Adrenal gland (tissue), 9 donors: ENCODE measurements at regions not wholly inside any gene's neighbourhood (a gene's known extent, or its start where the extent isn't known, plus 50 kb on each side); places are given as distances from the start of the nearest gene placed in this dataset.

Experiments
- DNase-seq, 7 donors: peaks; one replicate each; pipeline ENCODE4 v3.0.0-alpha.2; 2019 to 2020
- H3K27ac ChIP-seq, 5 donors: fragments of 200-600 bp; sonication (generic) in 4 of 5; 1 replicate in 3 of 5; 2 replicates in 2 of 5; pipeline versions ENCODE4 v1.5.1 to v1.8.0; 2016 to 2020; ENCODE audit warnings: mild to moderate bottlenecking in 1 of 5
- H3K27me3 ChIP-seq: fragments of 200-600 bp; 2 replicates; pipeline ENCODE4 v1.8.0; 2021
- H3K36me3 ChIP-seq, 2 donors: fragments of 200-600 bp; replicated peaks in 1 of 2; 1 replicate in 1 of 2; 2 replicates in 1 of 2; pipeline versions ENCODE4 v1.5.1 to v1.8.0; 2018 to 2022
- H3K4me1 ChIP-seq, 2 donors: fragments of 200-600 bp; replicated peaks in 1 of 2; 1 replicate in 1 of 2; 2 replicates in 1 of 2; pipeline versions ENCODE4 v1.5.1 to v1.8.0; 2018 to 2021
- H3K4me3 ChIP-seq, 4 donors: fragments of 200-600 bp; sonication (generic) in 3 of 4; one replicate each; pipeline ENCODE4 v1.5.1; 2016 to 2018
- H3K9me3 ChIP-seq, 3 donors: fragments of 200-600 bp; sonication (generic) in 1 of 3; replicated peaks in 1 of 3; 1 replicate in 2 of 3; 2 replicates in 1 of 3; pipeline versions ENCODE4 v1.5.1 to v1.8.0; 2016 to 2021
- POLR2A ChIP-seq, 2 donors: fragments of 450-650 bp; IDR thresholded peaks; one replicate each; pipeline ENCODE4 v1.6.1; 2017; ENCODE audit warnings: antibody characterized with exemption in 2 of 2, mild to moderate bottlenecking in 2 of 2, moderate library complexity in 1 of 2
- WGBS, 4 donors: extraction: QIAGEN DNeasy Blood & Tissue Kit in 2 of 4; methylation state at CpG; one replicate each; pipeline versions ENCODE4 v1.1.5 to v1.1.7; 2013 to 2017; 5-methylcytosine and 5-hydroxymethylcytosine counted together
- intact Hi-C, 2 donors: fragments of 100-400 bp; cut with DNase I; formaldehyde crosslinking; loops; one replicate each; pipeline versions ENCODE4 v1.14.1 to v1.15.0; 2022 to 2023
- TF ChIP-seq, protein P1 (sequence below), 6 experiments: fragments of 450-650 bp in 4 of 6; fragments of 200-600 bp in 2 of 6; sonication (generic) in 1 of 6; IDR thresholded peaks; 1 replicate in 5 of 6; 2 replicates in 1 of 6; pipeline versions ENCODE4 v1.5.1 to v1.8.0; 2016 to 2021; ENCODE audit warnings: antibody characterized with exemption in 6 of 6, mild to moderate bottlenecking in 2 of 6, moderate library complexity in 1 of 6
- donor health status: healthy with polysubstance abuse.
- donor health status: Bipolar disorder and iron deficiency.
- donor health status: DM: yes; HTN: yes; CAD: no.
- donor health status: DM: no; HTN: no; CAD: no.
- donor health status: DM: no; HTN: no; CAD: no.

DNA sequence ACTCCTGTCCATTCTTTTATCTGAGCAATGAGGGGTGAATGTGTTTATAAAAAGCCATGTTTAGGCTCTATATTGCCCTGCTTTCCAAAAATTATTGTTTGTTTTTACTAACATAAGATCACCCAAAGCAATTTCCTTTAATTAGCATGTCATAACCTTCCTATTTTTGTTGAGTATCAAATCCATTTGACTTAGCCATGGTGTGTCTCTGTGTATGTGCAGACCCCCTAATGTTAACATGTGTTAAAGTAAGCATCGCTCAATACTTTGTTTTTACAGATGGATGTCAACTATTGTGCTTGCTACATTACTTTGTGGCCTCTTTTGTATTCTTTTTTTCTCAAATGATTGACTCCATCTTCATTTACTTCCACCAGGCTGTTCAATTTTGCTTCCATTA, 585.4 kb downstream of the USP25 start:
- intact Hi-C loops, result no loop called here
- 91 to 100% (median 94%) methylated on average over 1 of the region's 1 CpG for WGBS, 4 donors
- no peaks in the 10 kb centered on the region for H3K9me3 ChIP-seq

DNA sequence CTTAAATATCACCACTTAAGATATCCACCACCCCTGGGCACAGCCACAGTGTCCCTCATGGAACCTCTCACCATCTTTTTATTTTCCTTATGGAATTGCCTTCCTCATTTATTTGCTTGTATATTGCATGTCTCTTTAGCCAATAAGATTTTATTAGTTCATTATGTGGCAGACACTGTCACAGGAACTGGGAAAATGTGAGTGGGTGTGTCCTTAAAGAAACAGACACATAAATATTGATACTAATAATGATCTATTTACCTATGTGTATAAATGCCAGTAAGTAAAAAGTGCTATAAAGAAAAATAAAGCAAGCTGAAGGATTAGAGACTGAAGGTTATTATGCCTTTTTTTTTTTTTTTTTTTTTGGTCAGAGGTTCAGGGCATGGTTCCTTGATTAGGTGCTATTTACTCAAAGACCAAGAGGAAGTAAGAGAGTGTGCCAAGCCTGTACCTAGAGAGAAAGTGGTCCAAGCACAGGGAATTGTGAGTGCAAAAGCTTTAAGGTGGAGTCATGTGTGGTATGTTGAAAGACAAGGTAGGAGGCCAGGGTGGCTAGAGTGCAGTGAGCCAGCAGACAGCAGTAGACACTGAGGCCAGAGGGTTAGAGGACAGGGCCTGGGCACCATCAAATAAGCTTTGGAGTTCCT, 589.0 kb downstream of the USP25 start:
- Histone ChIP-seq H3K36me3 (no peaks in the 10 kb centered on the region), H3K27ac (no peak overlapping the region), H3K9me3 (no peaks in the 10 kb centered on the region), H3K27me3 (no peaks in the 10 kb centered on the region), H3K4me1 (no peaks in the 10 kb centered on the region), H3K4me3 (no peak overlapping the region)
- intact Hi-C loops, result no loop called here
- DNase-seq, result no peak
- TF ChIP-seq, protein P1, sequence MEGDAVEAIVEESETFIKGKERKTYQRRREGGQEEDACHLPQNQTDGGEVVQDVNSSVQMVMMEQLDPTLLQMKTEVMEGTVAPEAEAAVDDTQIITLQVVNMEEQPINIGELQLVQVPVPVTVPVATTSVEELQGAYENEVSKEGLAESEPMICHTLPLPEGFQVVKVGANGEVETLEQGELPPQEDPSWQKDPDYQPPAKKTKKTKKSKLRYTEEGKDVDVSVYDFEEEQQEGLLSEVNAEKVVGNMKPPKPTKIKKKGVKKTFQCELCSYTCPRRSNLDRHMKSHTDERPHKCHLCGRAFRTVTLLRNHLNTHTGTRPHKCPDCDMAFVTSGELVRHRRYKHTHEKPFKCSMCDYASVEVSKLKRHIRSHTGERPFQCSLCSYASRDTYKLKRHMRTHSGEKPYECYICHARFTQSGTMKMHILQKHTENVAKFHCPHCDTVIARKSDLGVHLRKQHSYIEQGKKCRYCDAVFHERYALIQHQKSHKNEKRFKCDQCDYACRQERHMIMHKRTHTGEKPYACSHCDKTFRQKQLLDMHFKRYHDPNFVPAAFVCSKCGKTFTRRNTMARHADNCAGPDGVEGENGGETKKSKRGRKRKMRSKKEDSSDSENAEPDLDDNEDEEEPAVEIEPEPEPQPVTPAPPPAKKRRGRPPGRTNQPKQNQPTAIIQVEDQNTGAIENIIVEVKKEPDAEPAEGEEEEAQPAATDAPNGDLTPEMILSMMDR (IDR thresholded peaks at IDR 0.05), result no peak
- TF ChIP-seq POLR2A (IDR thresholded peaks at IDR 0.05), result no peak

More for the DNA sequence above, 585.4 kb downstream of the USP25 start:
- Histone ChIP-seq H3K4me3 (no peak overlapping the region), H3K4me1 (no peaks in the 10 kb centered on the region), H3K27me3 (no peaks in the 10 kb centered on the region), H3K27ac (no peak overlapping the region), H3K36me3 (no peaks in the 10 kb centered on the region)
- TF ChIP-seq, protein P1 (IDR thresholded peaks at IDR 0.05), result no peak
- TF ChIP-seq POLR2A (IDR thresholded peaks at IDR 0.05), result no peak
- no peak for DNase-seq

DNA sequence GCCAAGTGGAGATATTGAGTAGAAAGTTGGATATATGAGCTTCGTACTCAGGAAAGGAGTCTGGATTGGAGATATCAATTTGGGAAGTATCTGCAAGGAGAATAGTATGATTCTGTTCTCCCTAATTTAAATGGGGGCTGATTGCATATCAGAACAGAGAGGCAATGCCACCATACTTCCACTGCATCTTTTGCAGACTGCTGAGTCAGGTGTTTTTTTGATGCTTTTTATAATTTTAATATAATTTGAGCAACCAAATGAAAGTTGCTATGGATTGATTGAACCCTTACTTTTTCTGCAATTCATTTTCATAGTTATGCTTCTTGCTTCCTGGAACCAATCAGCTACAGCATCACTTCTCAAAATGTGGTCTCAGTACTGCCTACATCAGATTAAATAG, 590.3 kb downstream of the USP25 start:
- DNase-seq, result no peak
- no peak overlapping the region for H3K27ac ChIP-seq
- TF ChIP-seq, protein P1 (IDR thresholded peaks at IDR 0.05), result no peak
- no peak for TF ChIP-seq POLR2A (IDR thresholded peaks at IDR 0.05)
- WGBS, 4 donors, result 95 to 97% (median 97%) methylated on average over 1 of the region's 1 CpG
- no peaks in the 10 kb centered on the region for H3K27me3 ChIP-seq
- no peaks in the 10 kb centered on the region for H3K36me3 ChIP-seq
- H3K9me3 ChIP-seq, result no peaks in the 10 kb centered on the region
- intact Hi-C loops, result no loop called here
- no peaks in the 10 kb centered on the region for H3K4me1 ChIP-seq
- H3K4me3 ChIP-seq, result no peak overlapping the region

DNA sequence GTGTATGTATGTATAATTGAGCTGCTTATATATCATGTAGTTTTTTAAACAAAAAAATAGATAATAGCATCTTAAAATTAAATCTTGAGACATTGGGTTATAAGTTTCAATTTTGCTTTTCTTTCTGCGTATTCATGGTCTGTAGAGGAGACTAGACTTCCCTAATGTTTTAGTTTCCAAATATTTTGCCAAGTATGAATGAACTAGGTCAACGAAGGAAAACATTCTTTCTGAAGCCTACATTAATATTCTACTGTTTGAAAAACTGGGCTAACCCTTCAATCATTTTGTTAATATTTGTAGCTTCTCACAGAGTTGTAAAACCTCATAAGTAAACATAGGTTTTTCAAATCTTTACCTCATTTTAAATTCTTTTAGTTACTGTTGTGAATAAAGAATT, 592.7 kb downstream of the USP25 start:
- H3K36me3 ChIP-seq, result no peaks in the 10 kb centered on the region
- DNase-seq, result no peak
- 48 to 67% (median 54%) methylated on average over 2 of the region's 2 CpGs for WGBS, 4 donors
- intact Hi-C loops, result no loop called here
- H3K9me3 ChIP-seq, result no peaks in the 10 kb centered on the region
- no peaks in the 10 kb centered on the region for H3K27me3 ChIP-seq
- H3K4me1 ChIP-seq, result no peaks in the 10 kb centered on the region
- TF ChIP-seq POLR2A (IDR thresholded peaks at IDR 0.05), result no peak
- TF ChIP-seq, protein P1 (IDR thresholded peaks at IDR 0.05), result no peak
- H3K4me3 ChIP-seq, result no peak overlapping the region
- no peak overlapping the region for H3K27ac ChIP-seq
